Upper lobe of right lung (tissue), 1 donor: ENCODE measurements at regions not wholly inside any gene's neighbourhood (a gene's known extent, or its start where the extent isn't known, plus 50 kb on each side); places are given as distances from the start of the nearest gene placed in this dataset.

Source experiments
- ATAC-seq: fragments of 200-7000 bp; cut with Tn5 transposase; one replicate; pipeline ENCODE4 v1.9.1; 2020; ENCODE audit warnings: mild to moderate bottlenecking, moderate library complexity
- DNase-seq: peaks from one replicate; pipeline ENCODE4 v3.0.0-alpha.2; 2020
- H3K27ac ChIP-seq: fragments of 200-600 bp; one replicate; pipeline ENCODE4 v1.8.0; 2022
- H3K27me3 ChIP-seq: fragments of 200-600 bp; one replicate; pipeline ENCODE4 v1.8.0; 2022; ENCODE audit warnings: mild to moderate bottlenecking
- H3K36me3 ChIP-seq: fragments of 200-600 bp; one replicate; pipeline ENCODE4 v1.8.0; 2022
- H3K4me1 ChIP-seq: fragments of 200-600 bp; one replicate; pipeline ENCODE4 v1.8.0; 2022
- H3K4me3 ChIP-seq: fragments of 200-600 bp; one replicate; pipeline ENCODE4 v1.8.0; 2022; ENCODE audit warnings: mild to moderate bottlenecking
- H3K9me3 ChIP-seq: fragments of 200-600 bp; one replicate; pipeline ENCODE4 v1.8.0; 2022
- CTCF ChIP-seq: fragments of 200-600 bp; IDR thresholded peaks from one replicate; pipeline ENCODE4 v1.8.0; 2022; ENCODE audit warnings: antibody characterized with exemption
- intact Hi-C: fragments of 100-400 bp; cut with DNase I; formaldehyde crosslinking; loops from one replicate; pipeline ENCODE4 v1.11.0; 2022
- donor health status: DM: no; HTN: yes; CAD: no; lungs with severe emphysema.

GRCh38 chr4:107278791-107279483 is 242.8 kb upstream of the DKK2 start:
- H3K9me3 ChIP-seq = no peaks in the 10 kb centered on the region
- peaks cover 4% of the 10 kb centered on the region for H3K27me3 ChIP-seq
- DNase-seq (no peak), ATAC-seq (no peak)
- no peak for TF ChIP-seq CTCF
- H3K4me3 ChIP-seq = no peak overlapping the region
- H3K27ac ChIP-seq = no peak overlapping the region
- H3K36me3 ChIP-seq = no peaks in the 10 kb centered on the region
- intact Hi-C loops = no loop called here
- no peaks in the 10 kb centered on the region for H3K4me1 ChIP-seq

- DNase-seq = no peak
- no peak for ATAC-seq
- Histone ChIP-seq H3K4me3 (no peak overlapping the region), H3K9me3 (no peaks in the 10 kb centered on the region), H3K27ac (no peak overlapping the region), H3K27me3 (no peaks in the 10 kb centered on the region), H3K4me1 (no peaks in the 10 kb centered on the region), H3K36me3 (no peaks in the 10 kb centered on the region)
- TF ChIP-seq CTCF = no peak
- intact Hi-C loops = no loop called here
Observed at GRCh38 chr4:107276052-107276451, 239.9 kb upstream of the DKK2 start.

GRCh38 chr4:107275225-107275624 is 239.1 kb upstream of the DKK2 start:
- Histone ChIP-seq H3K4me3 (no peak overlapping the region), H3K27ac (no peak overlapping the region), H3K4me1 (no peaks in the 10 kb centered on the region), H3K36me3 (no peaks in the 10 kb centered on the region), H3K27me3 (no peaks in the 10 kb centered on the region), H3K9me3 (no peaks in the 10 kb centered on the region)
- DNase-seq = no peak
- intact Hi-C loops = no loop called here
- no peak for TF ChIP-seq CTCF
- no peak for ATAC-seq

- intact Hi-C loops = no loop called here
- ATAC-seq (peak; percentile 38), DNase-seq (no peak)
- Histone ChIP-seq H3K9me3 (no peaks in the 10 kb centered on the region), H3K4me1 (no peaks in the 10 kb centered on the region), H3K27me3 (no peaks in the 10 kb centered on the region), H3K36me3 (no peaks in the 10 kb centered on the region), H3K27ac (no peak overlapping the region), H3K4me3 (no peak overlapping the region)
- TF ChIP-seq CTCF = no peak
Observed at GRCh38 chr4:107270614-107271013, 234.5 kb upstream of the DKK2 start.

GRCh38 chr4:107269175-107269574 is 233.1 kb upstream of the DKK2 start:
- H3K9me3 ChIP-seq = no peaks in the 10 kb centered on the region
- TF ChIP-seq CTCF = no peak
- no peak overlapping the region for H3K4me3 ChIP-seq
- H3K27ac ChIP-seq = no peak overlapping the region
- intact Hi-C loops = no loop called here
- H3K27me3 ChIP-seq = no peaks in the 10 kb centered on the region
- H3K4me1 ChIP-seq = no peaks in the 10 kb centered on the region
- DNase-seq = peak; percentile 44
- ATAC-seq = peak; percentile 30
- H3K36me3 ChIP-seq = no peaks in the 10 kb centered on the region

- DNase-seq = no peak
Observed at GRCh38 chr4:107265859-107266258, 229.7 kb upstream of the DKK2 start.

More at GRCh38 chr4:107265859-107266258, 229.7 kb upstream of the DKK2 start:
- no peak for ATAC-seq
- H3K27me3 ChIP-seq = no peaks in the 10 kb centered on the region
- no peak overlapping the region for H3K4me3 ChIP-seq
- no peak overlapping the region for H3K27ac ChIP-seq
- no peaks in the 10 kb centered on the region for H3K36me3 ChIP-seq
- no peak for TF ChIP-seq CTCF
- H3K9me3 ChIP-seq = no peaks in the 10 kb centered on the region
- intact Hi-C loops = no loop called here
- H3K4me1 ChIP-seq = no peaks in the 10 kb centered on the region
